ENCODE measurements at regions not wholly inside any gene's neighbourhood (a gene's known extent, or its start where the extent isn't known, plus 50 kb on each side); places are given as distances from the start of the nearest gene placed in this dataset.

DNA sequence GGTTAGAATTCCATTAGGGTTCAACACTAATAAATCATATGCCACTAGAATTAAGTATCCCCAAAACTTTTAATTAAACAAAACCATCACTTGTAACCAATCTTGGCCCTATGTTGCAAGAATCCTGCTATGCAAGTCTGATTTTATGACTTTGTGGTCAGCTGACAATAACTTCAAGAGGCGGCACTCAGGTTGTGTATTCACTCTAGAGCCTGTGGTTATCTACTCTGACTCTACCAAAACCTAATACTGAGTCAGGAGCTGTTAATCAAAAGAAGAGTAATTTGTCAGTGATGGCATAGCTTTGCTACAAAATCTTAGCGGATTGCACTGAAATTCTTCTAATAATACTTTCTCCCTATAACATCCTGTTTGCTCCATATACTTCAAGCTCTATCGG, 253.7 kb downstream of the AASDHPPT start:
- TF ChIP-seq POLR2A (IDR thresholded peaks at IDR 0.05; ENCODE audit: borderline replicate concordance, extremely low read depth, insufficient read depth, insufficient read length), result no peak
- no peak for TF ChIP-seq CTCF (IDR thresholded peaks at IDR 0.05 in 2 of 3, conservative IDR thresholded peaks at IDR 0.05 in 1 of 3; ENCODE audit: borderline replicate concordance in 1 of 3, insufficient read depth in 1 of 3, low read depth in 2 of 3, low read length in 2 of 3)
- TF ChIP-seq SP1 (IDR thresholded peaks at IDR 0.05; ENCODE audit: low read depth), result no peak
- TF ChIP-seq MAX (IDR thresholded peaks at IDR 0.05), result no peak
- no peak for TF ChIP-seq EZH2phosphoT487 (IDR thresholded peaks at IDR 0.05; ENCODE audit: borderline replicate concordance)
- TF ChIP-seq REST (IDR thresholded peaks at IDR 0.05; ENCODE audit: low read depth), result no peak
- no peak for TF ChIP-seq EZH2 (IDR thresholded peaks at IDR 0.05)
- TF ChIP-seq RAD21 (IDR thresholded peaks at IDR 0.05; ENCODE audit: low read depth), result no peak
- TF ChIP-seq POLR2AphosphoS5 (IDR thresholded peaks at IDR 0.05; ENCODE audit: low read depth, low read length), result no peak
- no peak for TF ChIP-seq ZNF274 (IDR thresholded peaks at IDR 0.05; ENCODE audit: low read depth, low read length)
- no peak for TF ChIP-seq JUND (IDR thresholded peaks at IDR 0.05)
- TF ChIP-seq EGR1 (IDR thresholded peaks at IDR 0.05; ENCODE audit: low read depth), result no peak
- no peak for TF ChIP-seq ZFX (IDR thresholded peaks at IDR 0.05)
